ENCODE measurements at regions not wholly inside any gene's neighbourhood (a gene's known extent, or its start where the extent isn't known, plus 50 kb on each side); places are given as distances from the start of the nearest gene placed in this dataset.

DNA sequence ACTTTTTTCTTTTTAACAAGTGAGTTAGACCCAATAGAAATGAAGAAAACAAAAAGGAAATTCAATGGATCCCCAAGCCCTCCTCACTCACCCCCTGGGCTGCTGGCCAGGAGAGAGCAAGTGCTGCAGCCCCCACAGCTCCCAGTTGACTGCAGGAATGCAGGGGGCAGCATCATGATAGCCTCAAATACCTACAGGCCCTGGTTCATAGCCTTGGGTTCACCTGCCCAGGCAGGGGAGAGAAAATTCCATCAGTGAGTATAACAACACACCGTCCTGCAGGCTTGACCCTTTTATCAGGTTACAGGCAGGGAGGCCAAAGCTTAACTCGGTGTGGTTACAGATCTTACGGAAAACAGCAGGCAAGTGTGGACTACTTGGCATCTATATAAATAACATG lies 76.3 kb downstream of the PHLDA1 start:
- TF ChIP-seq, protein P1, sequence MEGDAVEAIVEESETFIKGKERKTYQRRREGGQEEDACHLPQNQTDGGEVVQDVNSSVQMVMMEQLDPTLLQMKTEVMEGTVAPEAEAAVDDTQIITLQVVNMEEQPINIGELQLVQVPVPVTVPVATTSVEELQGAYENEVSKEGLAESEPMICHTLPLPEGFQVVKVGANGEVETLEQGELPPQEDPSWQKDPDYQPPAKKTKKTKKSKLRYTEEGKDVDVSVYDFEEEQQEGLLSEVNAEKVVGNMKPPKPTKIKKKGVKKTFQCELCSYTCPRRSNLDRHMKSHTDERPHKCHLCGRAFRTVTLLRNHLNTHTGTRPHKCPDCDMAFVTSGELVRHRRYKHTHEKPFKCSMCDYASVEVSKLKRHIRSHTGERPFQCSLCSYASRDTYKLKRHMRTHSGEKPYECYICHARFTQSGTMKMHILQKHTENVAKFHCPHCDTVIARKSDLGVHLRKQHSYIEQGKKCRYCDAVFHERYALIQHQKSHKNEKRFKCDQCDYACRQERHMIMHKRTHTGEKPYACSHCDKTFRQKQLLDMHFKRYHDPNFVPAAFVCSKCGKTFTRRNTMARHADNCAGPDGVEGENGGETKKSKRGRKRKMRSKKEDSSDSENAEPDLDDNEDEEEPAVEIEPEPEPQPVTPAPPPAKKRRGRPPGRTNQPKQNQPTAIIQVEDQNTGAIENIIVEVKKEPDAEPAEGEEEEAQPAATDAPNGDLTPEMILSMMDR (IDR thresholded peaks at IDR 0.05) = no peak
- TF ChIP-seq POLR2A (IDR thresholded peaks at IDR 0.05; ENCODE audit: low read length) = no peak
